H4 (cell line): ENCODE measurements at regions not wholly inside any gene's neighbourhood (a gene's known extent, or its start where the extent isn't known, plus 50 kb on each side); places are given as distances from the start of the nearest gene placed in this dataset.
"Not testable (repeated sequence)": the region's sequence is repeated elsewhere in the genome, so short reads cannot be mapped to it uniquely, and the experiment has no call there.

ENCODE experiments used
- DNase-seq: peaks from one replicate; pipeline ENCODE4 v3.0.0-alpha.2; 2015; ENCODE audit warnings: low spot score

DNA sequence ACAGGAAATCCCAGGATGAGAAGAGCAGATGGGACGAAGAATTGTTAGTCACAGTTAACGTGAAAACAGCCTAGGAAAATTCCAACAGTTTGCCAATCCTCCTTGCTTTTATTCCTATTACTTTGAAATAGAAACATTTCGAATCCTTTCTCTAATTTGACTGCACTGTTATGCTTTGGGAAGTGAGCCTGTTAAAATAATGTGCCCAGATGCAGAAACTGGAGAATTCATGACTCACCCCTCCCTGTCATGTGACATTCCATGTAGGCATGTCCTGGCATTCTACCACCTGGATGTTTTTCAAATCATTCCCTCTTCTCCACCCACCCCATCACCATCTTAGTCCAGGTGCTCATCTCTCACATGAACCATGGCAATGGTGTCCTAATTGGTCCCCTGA, 107.3 kb downstream of the MINAR1 start:
- no peak for DNase-seq

DNA sequence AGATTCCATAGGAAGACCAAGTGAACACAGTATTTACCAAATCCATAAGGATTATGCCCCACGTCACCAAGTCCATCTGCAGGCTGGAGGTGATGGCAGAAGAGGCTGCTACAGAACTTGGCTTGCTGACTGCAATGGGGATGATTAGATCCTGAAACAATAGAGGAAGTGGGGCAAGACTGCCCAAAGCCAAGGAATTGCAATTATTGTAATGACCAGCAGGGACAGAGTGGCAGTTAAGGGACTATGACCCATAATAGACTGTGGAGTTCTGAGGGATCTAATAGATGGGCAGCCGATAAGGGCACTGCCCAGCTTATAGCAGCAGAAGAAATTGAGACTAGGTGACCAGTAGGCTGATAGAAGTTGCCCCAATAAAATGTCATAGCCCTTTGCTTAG, 108.4 kb downstream of the MINAR1 start:
- no peak for DNase-seq

DNA sequence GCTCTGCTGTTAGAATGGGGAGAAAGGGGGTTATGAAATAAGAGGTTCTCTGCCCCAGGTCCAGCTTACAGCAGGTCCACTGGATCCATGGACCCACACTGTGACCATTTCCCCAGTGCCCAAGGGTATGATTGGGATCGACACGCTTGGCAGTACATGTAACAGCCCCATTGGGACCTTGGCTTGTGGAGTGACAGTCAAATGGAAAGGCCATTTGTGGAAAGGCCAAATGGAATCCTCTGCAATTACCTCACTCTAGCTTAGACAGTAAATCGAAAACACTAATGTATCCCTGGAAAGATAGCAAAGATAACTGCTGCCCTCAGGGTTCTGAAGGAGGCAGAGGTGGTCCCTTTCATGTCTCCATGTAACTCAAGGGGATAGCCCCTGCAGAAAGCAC, 109.1 kb downstream of the MINAR1 start:
- DNase-seq: no peak

DNA sequence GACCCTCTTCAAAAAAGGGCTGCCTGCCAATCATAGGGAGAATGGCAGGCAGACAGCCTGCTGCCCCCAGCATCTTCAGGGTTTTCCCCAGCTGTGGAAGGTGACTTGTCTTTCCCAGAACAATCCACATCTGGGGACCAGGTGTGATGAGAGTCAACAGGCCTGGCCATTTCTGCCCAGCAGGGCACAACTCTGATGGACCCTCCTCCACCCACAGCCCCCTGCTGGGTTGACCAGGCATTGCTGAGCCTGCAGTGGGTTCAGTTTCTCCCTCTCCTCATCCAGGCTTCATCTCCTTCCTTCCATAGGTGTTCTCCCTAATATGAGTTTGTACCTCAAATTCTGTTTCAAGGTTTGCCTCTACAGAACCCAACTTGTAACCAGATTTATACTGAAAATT, 111.0 kb downstream of the MINAR1 start:
- DNase-seq: no peak

DNA sequence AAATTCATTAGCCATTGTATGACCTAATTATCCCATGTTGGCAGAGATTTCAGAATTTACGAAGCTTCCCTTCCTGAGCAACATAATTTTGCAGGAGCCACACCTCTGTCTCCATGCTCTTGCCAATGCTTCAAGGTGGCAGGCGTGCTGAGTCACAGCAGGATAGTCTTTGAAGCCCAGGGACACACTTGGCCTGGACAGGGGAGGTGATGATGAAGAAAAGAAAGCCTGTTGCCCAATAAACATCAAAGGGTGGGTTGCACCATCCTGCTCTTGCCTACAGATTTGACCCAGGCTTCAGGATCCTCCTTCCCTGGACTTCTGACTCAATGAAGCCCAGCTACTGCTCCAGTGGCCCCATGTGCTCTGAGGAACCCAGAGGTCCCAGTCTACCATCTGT, 117.1 kb downstream of the MINAR1 start:
- DNase-seq: no peak

DNA sequence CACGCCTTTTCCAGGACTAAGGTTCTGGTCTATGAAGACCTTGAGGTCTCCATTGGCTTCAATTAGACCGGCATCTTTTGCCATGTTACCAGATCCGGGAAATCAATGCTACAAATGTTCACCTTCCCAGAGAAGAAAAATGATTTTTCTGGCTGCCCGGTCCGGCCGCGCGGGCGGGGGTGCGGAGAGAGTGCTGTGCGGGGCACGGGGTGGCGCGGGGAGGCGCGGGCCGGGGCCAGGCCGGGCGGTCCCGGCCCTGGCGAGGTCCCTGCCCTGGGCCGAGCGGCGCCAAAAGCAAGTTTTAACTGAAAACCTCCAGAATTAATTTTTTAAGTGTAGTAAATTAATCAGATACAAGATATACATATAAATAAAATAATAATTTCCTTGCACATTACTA, 128.2 kb downstream of the MINAR1 start:
- no peak for DNase-seq

DNA sequence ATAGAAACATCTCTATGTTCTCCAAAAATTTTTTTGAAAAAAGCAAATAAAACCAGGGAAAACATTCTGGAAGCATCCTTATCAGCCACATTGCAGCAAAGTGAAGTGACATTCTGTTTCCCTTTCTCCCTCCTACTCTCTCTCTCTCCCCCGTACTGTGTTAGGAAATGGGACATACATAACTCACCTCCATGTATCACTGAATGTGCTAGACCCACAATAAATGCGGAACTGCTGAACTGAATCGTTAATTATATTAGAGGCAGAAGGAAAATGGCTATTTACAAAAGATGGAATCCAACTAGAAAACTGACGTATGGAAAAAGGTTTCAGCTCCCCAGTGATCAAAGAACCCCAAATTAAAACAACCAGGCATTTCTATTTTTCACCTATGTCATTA, 129.8 kb downstream of the MINAR1 start:
- no peak for DNase-seq

DNA sequence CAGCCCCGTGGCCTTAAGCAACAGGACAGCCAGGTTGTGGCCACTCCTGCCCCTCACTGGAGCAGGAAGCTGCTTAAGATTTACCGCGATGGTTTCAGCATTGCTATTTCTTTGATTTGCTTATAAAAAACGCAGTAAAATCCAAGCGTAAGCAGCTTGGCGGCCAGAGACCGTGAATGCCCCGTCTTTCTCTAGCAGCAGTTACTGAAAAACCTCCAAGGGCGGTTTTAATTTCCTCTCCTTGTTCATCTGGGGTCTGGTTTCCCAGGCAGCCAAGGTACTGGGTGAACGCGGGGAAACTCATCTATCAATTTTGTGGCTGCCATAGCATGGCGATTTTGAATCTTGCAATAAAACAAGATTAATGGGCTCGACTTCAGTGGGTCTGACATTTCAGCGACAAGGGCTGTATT, 130.3 kb downstream of the MINAR1 start:
- DNase-seq: no peak

DNA sequence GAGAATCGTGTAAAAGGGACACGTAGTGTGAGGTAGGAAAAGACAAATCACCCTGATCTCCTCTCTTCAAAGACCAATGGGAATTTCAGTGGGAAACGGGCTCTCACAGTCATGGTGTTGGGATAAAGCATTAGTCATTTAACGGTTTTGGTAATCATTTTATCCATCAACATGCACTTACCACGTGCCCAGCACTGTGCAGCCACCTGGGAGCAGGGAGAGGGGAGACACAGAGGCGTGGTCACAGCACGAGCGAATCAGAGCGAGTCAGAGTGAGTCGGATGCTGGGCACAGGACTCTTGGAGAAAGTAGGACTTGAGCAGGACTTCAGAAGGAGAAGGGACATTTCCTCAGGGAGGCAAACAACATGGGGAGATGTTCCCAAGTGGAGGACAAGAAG, 130.8 kb downstream of the MINAR1 start:
- no peak for DNase-seq

DNA sequence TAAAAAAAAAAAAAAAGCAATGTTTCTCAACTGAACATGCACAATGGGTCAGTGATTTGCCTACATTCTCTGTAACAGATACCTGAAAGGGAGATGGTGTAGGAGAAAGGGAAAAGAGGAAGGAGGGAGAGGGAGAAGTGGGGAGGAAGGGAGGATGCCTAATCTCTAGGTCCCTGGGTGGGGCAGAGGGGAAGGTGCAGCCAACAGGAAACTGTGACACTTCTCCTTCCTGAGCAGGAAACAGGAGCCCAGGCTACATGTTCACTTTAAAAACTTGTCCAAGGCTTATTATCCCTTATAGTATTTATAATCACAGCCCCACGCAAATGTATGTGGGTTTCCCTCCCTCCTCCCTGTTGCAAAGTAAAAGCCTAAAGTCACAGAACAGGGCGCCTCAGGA, 137.9 kb downstream of the MINAR1 start:
- no peak for DNase-seq

DNA sequence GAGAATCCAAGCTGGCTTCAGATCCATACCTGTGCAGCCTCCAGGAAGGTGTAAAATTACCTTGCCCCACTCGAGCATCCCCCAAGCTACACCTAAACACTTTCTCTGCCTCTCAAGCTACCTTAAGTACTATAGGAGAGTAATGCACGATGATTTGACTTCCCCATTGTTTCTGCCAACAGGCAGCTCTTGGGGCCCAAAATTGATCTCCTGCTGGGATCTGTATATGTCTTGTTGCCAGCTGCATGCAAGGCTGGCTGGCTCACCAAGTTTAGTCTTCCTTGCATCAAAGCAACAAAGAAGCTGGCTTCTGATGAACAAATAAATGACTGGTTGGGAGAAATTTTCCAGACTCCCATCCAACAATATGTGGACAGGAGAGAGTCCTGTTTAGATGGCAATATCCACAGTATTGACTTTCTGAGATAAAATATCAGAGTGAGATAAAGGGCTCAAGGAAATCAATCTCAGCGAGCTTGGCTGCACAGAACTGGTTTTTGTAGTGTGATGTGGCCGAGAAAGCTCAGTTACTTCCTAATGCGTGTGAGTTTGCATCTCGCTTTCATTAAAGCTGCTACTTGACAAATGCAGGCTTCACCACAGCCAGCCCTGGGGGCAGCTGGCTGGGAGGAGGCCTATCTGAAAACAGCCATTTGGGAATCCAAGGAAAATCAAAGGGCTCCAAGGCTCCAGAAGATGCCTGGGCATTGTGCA, 140.7 kb downstream of the MINAR1 start:
- DNase-seq: no peak

DNA sequence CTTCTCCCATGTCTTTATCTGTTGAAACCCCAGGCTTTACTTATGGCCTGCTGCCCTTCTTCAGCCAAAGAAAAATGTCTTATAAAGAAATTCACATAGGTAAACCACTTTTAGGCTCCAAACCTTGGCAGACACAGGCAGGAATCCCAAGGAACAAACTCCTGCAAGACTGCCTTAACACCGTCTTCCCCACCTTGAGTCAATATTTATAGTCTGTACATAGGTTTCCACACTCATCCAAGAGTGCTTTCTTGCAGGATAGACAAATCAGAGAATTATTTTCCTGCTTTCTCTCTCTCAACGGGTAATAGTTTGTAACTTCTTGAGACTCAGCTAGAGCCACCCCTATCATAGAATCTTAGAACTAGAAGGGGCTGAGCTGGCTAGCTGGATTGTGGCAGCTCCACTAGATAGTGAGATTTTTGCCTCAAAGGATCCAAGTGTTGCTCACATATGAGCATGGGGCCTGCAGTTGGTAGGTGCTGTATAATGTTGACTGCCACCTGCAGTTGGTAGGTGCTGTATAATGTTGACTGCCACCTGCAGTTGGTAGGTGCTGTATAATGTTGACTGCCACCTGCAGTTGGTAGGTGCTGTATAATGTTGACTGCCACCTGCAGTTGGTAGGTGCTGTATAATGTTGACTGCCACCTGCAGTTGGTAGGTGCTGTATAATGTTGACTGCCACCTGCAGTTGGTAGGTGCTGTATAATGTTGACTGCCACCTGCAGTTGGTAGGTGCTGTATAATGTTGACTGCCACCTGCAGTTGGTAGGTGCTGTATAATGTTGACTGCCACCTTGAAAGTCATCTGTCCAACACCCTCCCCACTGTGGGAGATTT, 142.5 kb downstream of the MINAR1 start:
- DNase-seq: not testable (repeated sequence)

DNA sequence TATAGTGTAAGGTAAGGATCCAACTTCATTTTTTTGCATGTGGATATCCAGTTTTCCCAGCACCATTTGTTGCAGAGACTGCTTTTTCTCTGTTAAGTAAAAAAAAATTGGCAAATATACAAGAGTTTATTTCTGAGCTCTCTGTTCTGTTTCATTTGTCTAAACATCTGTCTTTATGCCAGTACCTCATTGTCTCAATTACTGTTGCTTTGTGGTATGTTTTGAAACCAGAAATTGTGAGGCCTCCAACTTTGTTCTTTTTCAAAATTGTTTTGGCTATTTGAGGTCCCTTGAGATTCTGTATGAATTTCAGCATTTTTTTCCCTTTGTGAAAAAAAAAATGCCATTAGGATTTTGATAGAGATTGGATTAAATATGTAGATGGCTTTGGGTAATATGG, 150.5 kb downstream of the MINAR1 start:
- no peak for DNase-seq

DNA sequence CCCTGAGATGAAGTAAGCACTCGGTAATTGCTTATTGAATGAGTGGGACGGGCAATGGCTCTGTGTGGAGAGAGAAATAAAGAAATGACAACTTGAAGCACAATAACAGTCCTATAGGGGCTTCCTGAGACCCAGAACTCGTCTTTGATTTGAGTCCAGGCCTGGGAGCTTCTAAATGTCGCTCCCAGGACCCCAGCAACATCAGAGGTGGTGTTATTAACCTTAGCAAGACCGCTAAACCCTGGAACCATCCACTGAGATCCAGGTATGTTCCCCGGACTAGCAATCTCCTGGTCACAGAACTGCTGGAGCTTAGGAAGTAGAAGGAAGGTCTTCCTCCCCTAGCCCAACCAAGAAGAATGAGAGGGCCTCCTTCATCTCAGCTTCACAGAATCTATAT, 160.0 kb downstream of the MINAR1 start:
- DNase-seq: no peak

DNA sequence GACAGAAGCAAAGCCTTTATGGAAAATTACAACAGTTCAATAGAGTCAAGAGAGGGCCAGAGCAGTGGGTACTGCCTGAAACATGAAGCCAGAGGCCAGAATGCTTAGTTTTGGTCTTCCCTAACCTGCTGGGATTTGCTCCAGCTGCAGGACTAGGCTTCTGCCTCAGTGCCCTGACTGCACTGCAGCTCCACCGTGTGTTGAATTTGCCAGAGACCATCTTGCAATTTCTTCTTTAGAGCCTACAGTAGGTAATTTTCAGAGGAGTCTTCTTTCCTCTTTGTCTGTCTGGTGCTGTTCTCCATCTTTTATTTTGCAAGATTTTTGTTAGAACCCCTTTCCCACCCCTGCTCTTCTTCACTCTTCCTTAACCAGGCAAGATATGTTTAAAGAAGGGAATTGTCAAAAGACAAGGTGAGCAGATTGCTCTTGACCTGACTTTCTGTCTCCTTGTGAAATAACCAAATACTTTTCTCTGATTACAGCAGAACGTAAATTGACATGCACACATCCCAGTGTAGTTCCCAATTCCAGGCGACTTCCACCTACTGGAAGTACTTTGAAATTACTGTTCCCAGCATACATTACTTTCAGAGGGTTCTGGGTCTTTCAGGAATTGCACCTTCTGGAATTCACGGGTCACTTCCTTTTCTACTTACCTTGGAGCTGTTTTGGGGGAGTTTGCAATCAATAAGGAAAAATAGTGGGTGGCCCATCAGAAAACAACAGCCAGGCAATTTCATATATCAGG, 161.2 kb downstream of the MINAR1 start:
- DNase-seq: no peak

DNA sequence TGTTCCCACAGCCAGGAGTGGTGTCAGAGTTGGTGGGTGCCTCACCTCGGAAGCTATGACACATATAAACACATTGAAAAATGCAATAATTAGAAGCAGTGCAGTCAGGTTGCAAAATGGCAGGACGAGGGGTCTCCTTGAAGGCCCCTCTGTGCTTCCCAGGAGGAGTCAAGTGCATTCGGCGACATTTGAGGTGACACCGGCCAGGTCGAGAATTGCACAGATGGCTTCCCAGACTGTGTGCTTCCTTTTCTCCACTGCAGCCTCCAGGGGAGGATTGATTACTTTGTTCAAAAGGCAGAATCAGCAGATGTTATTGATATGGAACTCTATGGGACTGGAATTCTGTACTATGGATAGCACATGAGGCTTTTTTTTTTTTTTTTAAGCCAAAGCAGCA, 163.2 kb downstream of the MINAR1 start:
- DNase-seq: no peak

DNA sequence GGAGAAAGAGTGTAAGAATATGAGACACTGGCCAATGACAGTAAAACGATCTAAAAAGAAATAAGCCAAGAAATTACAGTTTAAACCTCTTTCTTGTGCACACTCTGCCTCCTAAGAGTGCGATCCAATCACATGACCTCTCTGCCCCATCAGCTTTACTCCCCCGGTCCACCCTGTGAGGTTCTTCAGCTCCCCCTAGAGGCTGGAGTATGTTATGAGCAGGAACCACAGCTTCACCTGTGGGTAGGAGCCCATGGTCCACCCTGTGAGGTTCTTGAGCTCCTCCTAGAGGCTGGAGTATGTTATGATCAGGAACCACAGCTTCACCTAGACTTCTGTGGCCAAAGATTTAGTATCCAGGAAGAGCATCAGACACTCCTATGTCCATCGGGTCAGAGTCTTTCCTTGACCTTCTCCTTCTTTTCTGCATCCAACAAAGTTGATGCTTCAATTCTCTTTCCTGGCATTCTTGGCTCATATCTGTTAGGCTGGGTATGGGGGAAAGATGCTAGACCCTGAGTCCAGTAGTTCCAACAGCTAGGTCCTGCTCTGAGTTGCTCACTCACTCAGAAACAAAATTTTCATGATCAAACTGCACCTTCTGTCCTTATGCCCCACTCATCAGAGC, 164.0 kb downstream of the MINAR1 start:
- peak; percentile 79 for DNase-seq

DNA sequence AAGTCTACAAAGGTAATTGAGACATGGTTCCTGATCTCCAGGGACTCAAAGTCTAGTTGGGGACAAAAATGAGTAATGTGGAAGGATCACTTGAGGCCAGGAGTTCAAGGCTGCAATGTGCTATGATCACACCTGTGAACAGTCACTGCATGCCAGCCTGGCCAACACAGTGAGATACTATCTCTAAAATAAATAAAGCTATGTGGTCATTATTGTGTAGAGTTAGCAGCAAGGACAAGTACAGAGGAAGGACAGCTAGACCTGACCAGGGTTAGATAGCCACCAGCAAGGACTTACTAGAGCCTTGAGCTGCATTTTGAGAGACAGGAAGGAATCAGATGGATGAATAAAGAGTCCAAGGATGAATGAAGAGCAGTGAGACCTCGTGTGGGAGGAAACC, 166.5 kb downstream of the MINAR1 start:
- DNase-seq: no peak

DNA sequence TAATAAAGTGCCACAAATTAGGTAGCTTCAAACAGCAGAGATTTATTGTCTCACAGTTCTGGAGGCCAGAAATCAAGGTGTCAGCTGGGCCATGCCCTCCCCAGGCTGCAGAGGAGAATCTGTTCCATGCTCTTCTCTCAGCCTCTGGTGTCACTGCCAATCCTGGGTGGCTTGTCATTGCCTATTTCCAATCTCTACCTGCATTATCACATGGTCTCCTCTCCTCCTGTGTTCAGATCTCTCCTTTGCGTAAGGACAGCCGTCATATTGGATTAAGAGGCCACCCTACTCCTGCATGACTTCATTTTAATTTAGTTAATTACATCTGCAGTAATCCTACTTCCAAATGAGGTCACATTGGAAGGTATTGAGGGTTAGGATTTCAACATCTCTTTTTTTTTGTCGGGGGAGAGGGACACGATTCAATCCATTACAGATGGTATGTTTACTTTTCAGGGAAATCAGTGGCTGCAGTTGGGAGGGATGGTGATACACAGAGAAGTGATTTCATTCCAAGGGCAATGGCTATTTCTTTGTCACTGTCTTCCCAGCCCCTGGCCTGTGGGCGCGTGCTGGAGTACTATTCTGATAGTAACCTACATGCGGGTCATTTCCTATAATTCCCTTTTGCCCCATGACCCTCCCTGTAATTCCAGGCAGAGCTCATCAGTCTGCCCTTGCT, 169.4 kb downstream of the MINAR1 start:
- DNase-seq: no peak

DNA sequence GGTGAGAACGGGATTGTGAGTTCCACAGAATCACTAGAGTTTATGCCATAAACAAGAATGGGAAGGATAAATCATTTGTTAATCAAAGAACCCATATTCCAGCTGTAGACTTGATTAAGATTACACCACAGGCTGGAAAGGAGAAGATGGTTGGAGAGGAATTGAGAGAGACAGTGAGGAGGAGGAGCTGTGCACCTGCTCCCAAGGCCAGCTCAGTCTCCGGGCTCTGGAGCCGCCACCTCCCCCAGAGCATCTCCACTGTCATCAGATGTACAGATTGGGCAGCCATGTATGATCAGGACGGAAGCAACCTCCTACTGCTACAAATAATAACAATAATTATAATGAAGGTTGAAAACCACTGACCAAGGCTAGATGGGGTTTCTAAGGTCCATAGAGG, 170.0 kb downstream of the MINAR1 start:
- no peak for DNase-seq

DNA sequence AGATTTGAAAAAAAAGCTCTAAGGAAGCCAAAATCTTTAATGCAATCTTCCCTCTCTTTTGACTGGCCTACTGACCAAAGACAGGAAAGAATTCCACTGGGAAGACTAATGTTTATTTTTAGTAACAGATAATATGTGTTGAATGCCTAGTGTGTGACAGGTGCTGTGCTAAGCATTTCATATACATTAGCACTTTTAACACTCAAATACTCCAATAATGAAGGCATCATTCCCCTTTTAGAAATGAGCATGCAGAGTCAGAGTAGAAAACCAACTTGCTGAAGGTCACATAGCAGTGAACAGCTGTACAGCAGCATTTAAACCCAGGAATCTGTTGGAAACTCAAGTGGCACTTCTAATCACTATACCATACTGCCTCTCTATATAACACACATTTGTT, 170.6 kb downstream of the MINAR1 start:
- no peak for DNase-seq
